ENCODE measurements at regions not wholly inside any gene's neighbourhood (a gene's known extent, or its start where the extent isn't known, plus 50 kb on each side); places are given as distances from the start of the nearest gene placed in this dataset.
A peak's percentile ranks its signal among the peaks of the same experiment; 100 is the strongest.

GRCh38 chr9:25206027-25206426 is 472.2 kb downstream of the TUSC1 start:
- WGBS, 2 donors: 65 to 69% methylated on average over 4 of the region's 4 CpGs
- no peaks in the 10 kb centered on the region for H3K36me3 ChIP-seq
- TF ChIP-seq CTCF (IDR thresholded peaks at IDR 0.05): no peak
- no peak overlapping the region for H3K27ac ChIP-seq
- H3K4me1 ChIP-seq: no peaks in the 10 kb centered on the region
- intact Hi-C loops (cut with DNase I): no loop called here
- peaks cover 0 to 16% (median 0%) of the 10 kb centered on the region in 11 donors for H3K9me3 ChIP-seq
- peak in 1 of 2 donors; percentile 11 for DNase-seq
- H3K4me3 ChIP-seq: no peak overlapping the region
- no peaks in the 10 kb centered on the region for H3K27me3 ChIP-seq
- ATAC-seq: peak in 1 of 8 donors; percentile 67

- H3K9me3 ChIP-seq: peaks cover 0 to 16% (median 0%) of the 10 kb centered on the region in 11 donors
- H3K27ac ChIP-seq: no peak overlapping the region
- H3K27me3 ChIP-seq: no peaks in the 10 kb centered on the region
- ATAC-seq (no peak), DNase-seq (no peak)
- intact Hi-C loops (cut with DNase I): no loop called here
- H3K36me3 ChIP-seq: no peaks in the 10 kb centered on the region
- no peaks in the 10 kb centered on the region for H3K4me1 ChIP-seq
- no peak for TF ChIP-seq CTCF (IDR thresholded peaks at IDR 0.05)
- no peak overlapping the region for H3K4me3 ChIP-seq
- WGBS, 2 donors: 33 to 44% methylated on average over 2 of the region's 2 CpGs
Measured at GRCh38 chr9:25205285-25205684, 473.0 kb downstream of the TUSC1 start.

- intact Hi-C loops (cut with DNase I): no loop called here
- no peak for TF ChIP-seq CTCF (IDR thresholded peaks at IDR 0.05)
- ATAC-seq (no peak), DNase-seq (no peak)
- Histone ChIP-seq H3K4me3 (no peak overlapping the region), H3K4me1 (no peaks in the 10 kb centered on the region), H3K36me3 (no peaks in the 10 kb centered on the region), H3K9me3 (peaks cover 0 to 57% (median 15%) of the 10 kb centered on the region in 11 donors), H3K27me3 (no peaks in the 10 kb centered on the region), H3K27ac (no peak overlapping the region)
- WGBS, 2 donors: 62 to 65% methylated on average over 4 of the region's 4 CpGs
Measured at GRCh38 chr9:25177858-25178257, 500.4 kb downstream of the TUSC1 start.

GRCh38 chr9:25129537-25129936 is 548.7 kb downstream of the TUSC1 start:
- 83 to 90% methylated on average over 2 of the region's 2 CpGs for WGBS, 2 donors
- no peak for TF ChIP-seq CTCF (IDR thresholded peaks at IDR 0.05)
- H3K27ac ChIP-seq: no peak overlapping the region
- H3K27me3 ChIP-seq: no peaks in the 10 kb centered on the region
- intact Hi-C loops (cut with DNase I): no loop called here
- no peak overlapping the region for H3K4me3 ChIP-seq
- no peaks in the 10 kb centered on the region for H3K36me3 ChIP-seq
- ATAC-seq (no peak), DNase-seq (no peak)
- H3K4me1 ChIP-seq: no peaks in the 10 kb centered on the region
- peaks cover 0 to 45% (median 0%) of the 10 kb centered on the region in 11 donors for H3K9me3 ChIP-seq

GRCh38 chr9:25121811-25122210 is 556.4 kb downstream of the TUSC1 start:
- no peak for TF ChIP-seq CTCF (IDR thresholded peaks at IDR 0.05)
- H3K27ac ChIP-seq: no peak overlapping the region
- no peak for DNase-seq
- H3K27me3 ChIP-seq: no peaks in the 10 kb centered on the region
- H3K36me3 ChIP-seq: no peaks in the 10 kb centered on the region
- no peak overlapping the region for H3K4me3 ChIP-seq
- ATAC-seq: no peak
- peaks cover 0 to 37% (median 0%) of the 10 kb centered on the region in 11 donors for H3K9me3 ChIP-seq
- intact Hi-C loops (cut with DNase I): no loop called here
- no peaks in the 10 kb centered on the region for H3K4me1 ChIP-seq

Data from heart right ventricle (tissue), 16 donors.